Hematopoietic multipotent progenitor cell treated with erythropoietin and hydrocortisone succinate and interleukin-3 and kit ligand, for 15 days (in vitro differentiated cells): ENCODE measurements at regions not wholly inside any gene's neighbourhood (a gene's known extent, or its start where the extent isn't known, plus 50 kb on each side); places are given as distances from the start of the nearest gene placed in this dataset.
"Not testable (repeated sequence)": the region's sequence is repeated elsewhere in the genome, so short reads cannot be mapped to it uniquely, and the experiment has no call there.

Experiments
- DNase-seq: peaks from one replicate; pipeline ENCODE4 v3.0.0-alpha.2; 2015; ENCODE audit warnings: low spot score

GRCh38 chr18:10169064-10169562 lies 255.3 kb downstream of the VAPA start:
- no peak for DNase-seq

GRCh38 chr18:10169814-10170213 lies 256.0 kb downstream of the VAPA start:
- DNase-seq, result no peak

DNA sequence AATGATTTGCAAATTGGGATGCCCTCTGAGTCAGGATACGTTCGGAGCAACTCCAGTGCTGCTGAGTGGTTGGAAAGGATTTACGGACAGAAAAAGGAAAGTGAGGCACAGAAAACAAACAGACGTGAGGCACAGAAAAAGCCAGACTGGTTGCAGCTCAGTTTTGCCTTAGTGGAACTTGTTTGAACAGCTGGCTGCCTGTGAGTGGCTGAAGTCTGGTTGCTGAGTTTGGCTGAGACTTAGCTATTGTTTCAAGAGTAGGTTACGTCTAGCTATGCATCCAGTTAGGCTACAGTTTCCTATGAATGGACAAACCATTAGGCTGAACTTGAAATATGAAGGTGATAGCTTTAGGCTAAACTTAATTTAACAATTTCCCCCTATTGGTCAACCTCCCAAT lies 256.6 kb downstream of the VAPA start:
- no peak for DNase-seq

DNA sequence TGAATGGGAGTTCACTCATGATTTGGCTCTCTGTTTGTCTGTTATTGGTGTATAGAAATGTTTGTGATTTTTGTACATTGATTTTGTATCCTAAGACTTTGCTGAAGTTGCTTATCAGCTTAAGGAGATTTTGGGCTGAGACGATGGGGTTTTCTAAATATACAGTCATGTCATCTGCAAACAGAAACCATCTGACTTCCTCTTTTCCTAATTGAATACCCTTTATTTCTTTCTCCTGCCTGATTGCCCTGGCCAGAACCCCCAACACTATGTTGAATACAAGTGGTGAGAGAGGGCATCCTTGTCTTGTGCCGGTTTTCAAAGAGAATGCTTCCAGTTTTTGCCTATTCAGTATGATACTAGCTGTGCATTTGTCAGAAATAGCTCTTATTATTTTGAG lies 261.5 kb downstream of the VAPA start:
- not testable (repeated sequence) for DNase-seq

- DNase-seq, result not testable (repeated sequence)
These were observed 265.5 kb downstream of the VAPA start for GRCh38 chr18:10179326-10179725.

DNA sequence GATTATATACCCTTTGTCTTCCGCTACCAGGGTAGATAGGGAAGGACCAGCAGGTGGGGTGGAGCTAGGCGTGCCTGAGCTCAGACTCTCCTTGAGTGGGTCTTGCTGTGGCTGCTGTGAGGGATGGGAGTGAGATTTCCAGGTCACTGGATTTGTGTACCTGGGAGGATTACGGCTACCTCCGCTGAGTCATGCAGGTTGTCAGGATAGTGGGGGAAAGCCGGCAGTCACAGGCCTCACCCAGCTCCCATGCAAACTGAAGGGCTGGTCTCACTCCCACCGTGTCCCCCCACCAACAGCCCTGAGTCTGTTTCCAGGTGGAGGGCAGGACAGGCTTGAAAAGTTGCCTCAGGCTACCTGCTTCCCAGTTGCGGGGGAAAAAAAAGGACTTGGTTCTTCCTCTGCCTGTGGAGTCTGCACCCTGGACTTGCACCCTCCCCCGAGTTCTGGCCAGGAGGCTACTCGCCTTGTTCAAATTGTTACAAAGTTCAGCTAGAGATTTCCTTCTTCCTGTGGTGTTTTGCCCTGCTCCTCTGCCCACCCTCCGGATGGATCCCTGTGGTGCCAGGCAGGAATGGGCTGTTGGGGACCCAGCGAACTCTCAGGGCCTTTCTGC lies 268.3 kb downstream of the VAPA start:
- no peak for DNase-seq

GRCh38 chr18:10184776-10185175 lies 269.7 kb upstream of the APCDD1 start:
- no peak for DNase-seq

- DNase-seq, result no peak
These were observed 265.2 kb upstream of the APCDD1 start for GRCh38 chr18:10188971-10189810.

- no peak for DNase-seq
These were observed 263.9 kb upstream of the APCDD1 start for GRCh38 chr18:10190564-10190963.

DNA sequence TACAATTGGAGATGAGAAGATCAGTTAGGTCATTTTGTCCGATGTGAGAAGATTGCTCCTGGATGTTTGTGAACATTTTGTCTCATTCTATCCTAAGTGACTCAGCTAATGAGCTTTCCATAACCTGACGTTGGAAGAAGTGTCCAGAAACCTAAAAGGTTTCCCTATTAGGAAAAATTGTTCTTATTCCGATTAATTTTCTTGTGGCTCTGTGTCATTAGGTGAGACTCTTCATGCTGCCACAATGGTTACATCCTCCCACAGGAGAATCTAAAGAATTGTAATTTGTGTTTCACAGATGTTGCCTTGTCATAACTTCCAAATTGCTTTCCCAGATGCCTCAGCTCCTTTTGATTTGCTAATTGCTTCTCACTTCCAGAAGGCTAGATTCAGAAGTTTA lies 261.0 kb upstream of the APCDD1 start:
- DNase-seq, result no peak

DNA sequence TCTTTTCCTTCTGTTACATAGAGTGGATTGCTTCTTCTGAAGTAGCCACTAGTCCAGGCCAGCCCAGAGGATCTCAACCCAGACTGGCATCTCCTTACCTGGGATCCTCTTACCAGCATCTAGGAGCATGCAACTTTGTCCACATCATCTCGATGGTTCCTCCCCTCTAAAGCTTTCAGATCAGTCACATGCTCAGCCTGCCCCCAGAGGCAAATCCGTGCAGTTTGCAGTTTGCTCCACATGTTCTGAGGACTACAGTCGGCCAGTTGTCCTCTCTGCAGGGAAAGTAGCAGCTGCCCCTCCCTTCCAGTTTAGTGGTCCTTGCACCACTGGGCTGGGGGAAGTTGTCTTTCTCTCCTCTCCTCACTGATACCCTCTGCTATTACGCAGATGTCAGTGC lies 259.8 kb upstream of the APCDD1 start:
- no peak for DNase-seq

DNA sequence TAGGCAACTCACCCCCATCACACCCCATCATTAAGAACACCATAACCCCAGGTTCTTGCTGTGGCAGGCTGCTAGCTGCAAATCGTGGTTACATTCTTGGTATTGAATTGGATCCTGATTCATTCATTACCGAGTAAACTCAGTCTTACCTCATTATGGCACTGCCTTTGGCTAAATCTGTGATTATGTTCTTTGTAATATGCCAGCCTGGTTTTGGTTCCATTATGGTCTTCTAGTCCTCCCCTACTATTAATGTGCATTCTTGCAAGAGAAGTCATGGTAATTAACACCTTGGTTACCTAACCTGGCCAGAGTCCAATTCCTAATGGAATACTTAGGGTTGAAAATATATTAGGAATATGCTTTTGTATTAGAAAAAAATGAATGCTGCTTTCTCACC lies 258.9 kb upstream of the APCDD1 start:
- DNase-seq, result no peak

DNA sequence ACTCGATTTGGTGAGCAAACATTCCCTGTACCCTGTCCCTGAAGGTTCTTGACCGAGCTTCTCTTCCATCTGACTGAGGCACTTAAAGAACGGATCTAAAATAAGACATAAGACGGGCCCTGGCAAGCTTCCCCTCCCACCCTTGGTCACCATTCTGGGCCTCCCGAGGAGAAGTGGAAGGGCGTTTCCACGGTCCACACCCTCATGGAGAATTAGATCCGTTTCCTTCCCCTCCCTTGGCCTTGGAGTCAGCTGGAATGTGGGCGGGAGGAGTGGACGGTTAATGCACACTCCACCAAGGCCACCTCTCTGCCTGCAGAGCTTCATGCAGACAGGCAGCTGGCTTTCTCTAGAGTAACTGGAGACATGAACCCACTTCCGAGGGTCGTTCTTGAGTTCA lies 257.3 kb upstream of the APCDD1 start:
- DNase-seq, result no peak

DNA sequence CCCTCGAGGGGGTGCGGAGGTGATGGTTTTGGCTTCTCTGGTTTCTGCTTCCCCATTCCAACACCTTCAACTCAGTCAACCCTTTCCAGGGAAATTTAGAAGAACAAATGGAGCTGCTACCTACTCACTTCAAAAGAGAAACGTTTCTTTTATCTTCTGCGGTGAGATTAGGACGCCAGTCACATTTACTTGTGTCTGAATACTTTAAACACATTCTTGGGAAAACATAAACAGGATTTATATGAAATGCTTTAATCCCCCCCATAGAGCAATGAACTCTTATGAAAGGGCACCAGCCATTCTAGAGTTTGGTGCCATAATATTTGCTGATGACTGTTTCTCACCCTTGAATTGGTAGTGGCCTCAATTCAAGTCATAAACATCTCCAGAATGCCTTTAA lies 253.2 kb upstream of the APCDD1 start:
- DNase-seq, result no peak

- no peak for DNase-seq
These were observed 252.8 kb upstream of the APCDD1 start for GRCh38 chr18:10201659-10202058.

DNA sequence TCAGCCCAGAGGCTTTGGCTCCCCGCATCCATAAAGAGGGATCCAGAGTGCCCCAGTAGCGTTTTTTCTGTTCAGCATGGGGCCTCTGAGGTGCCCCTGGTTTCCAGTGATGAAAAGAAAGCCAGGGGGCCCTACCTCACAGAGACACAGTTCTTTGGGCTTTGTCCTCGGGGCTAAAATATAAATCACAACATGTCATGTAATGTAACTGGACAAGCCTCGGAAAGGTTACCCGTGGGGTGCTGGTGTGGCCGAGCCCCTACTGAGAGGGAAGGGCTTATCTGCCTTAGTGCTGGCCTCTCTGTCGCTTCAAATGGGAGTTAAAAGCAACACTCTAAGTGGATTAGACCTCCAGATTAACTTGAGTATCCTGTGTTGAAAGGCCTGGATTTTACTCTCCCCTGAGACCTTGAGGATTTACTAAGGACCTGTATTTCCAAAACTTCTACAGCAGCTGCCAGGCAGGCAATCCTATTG lies 251.6 kb upstream of the APCDD1 start:
- no peak for DNase-seq

DNA sequence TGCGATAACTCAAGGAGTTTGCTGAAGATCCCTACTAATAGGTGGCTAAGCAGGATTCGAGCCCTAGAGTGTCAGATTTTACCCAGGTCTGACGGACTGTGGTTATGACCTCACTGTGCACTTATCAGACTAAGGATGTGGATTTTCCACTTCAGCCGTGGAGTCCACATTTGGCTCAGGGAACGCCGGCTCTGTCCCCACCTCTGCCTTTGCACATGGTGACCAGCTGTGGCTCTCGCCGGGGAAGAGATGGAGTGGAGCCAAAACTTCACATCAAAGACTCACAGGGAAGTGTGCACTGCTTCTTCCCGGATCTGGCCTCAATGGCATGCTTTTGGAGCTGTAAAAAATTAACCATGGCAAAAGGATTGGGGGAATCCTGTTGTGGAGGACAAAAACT lies 249.3 kb upstream of the APCDD1 start:
- no peak for DNase-seq

- no peak for DNase-seq
These were observed 246.6 kb upstream of the APCDD1 start for GRCh38 chr18:10207682-10208345.

DNA sequence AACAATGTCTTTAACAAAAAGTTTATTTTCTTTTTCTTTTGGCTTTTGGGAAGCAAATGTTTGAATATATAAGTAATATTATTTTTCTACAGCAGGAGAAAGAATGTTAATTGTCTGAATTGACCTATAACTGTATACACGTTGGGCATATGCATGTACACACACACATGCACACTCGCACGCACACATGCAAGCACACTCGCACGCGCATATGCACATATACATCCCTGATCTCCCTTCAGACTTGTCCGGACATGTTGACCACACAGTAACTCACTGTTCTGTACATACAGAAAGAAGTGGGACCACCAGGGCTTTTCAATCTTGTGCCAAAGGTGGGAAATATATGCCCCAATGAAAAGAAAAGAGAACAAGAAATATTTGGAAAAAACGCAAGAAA lies 245.1 kb upstream of the APCDD1 start:
- DNase-seq, result no peak

- DNase-seq, result no peak
These were observed 244.3 kb upstream of the APCDD1 start for GRCh38 chr18:10210057-10210633.

- no peak for DNase-seq
These were observed 240.9 kb upstream of the APCDD1 start for GRCh38 chr18:10213526-10213925.

DNA sequence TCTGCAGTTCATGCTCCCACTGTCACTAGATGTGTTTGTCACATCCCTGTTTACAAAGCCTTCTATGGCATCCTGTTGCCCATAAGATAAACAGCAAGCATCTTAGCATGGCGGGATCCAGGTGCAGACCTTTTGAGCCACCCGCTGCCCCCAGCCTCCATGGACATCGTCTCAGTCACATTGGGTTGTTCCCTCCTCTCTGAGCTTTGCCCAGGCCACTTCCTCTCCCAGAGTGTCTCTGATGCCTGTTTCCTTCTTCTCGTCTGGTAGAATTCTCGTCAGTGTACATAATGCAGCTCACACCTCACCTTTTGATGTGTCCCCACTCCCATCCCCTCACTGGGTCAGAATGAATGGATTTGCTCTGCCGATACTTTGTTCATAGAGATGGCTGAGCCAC lies 239.0 kb upstream of the APCDD1 start:
- no peak for DNase-seq

DNA sequence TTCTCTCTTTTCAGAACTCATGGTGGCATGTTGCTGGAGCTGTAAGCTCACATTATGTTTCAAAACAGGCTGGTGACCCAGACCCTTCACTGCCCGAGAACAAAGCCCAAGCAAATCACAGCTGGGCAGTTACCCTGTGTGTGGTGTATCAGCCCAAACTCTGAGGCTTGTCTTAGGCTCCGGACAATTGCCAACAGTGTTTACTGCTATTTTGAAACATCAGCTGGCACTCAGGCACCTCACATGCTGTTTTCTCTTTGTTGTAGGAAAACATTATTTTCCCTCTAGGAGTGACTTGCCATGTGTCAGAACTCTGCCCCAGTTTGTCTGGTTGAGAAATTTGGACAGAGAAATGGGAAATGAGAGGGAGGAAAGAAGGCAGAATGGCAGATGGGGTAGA lies 237.6 kb upstream of the APCDD1 start:
- DNase-seq, result no peak
